Fibroblast of villous mesenchyme (primary cell): ENCODE measurements at regions not wholly inside any gene's neighbourhood (a gene's known extent, or its start where the extent isn't known, plus 50 kb on each side); places are given as distances from the start of the nearest gene placed in this dataset.

Experiments
- DNase-seq: peaks from one replicate; pipeline ENCODE4 v3.0.0-alpha.2; 2010; ENCODE audit warnings: low read depth
- H3K4me3 ChIP-seq: 2 replicates; pipeline ENCODE4 v1.5.1; 2011; ENCODE audit warnings: low read depth, mild to moderate bottlenecking, low read length
- TF ChIP-seq, protein P1 (sequence below): IDR thresholded peaks from 2 replicates; pipeline ENCODE4 v1.5.1; 2012; ENCODE audit warnings: low read depth, mild to moderate bottlenecking, low read length; ENCODE audit not compliant: insufficient read depth

DNA sequence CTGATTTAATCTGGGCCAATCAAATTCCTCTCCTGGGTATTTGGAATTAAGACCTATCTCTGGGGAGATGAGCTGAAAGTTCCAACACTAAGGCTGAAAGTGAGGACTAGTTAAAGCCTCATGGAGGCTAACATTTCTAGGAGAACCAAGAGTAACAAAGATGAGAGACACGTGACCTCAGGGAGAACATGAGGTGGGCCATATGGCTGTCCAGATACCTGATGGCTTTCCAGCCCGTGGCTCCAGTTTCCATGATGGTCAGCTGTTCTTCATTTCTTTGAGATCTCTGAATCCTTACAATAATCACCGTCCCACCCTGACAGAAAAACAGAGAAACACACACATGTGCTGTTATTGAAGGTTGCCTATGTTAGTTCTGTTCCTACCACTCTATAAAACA lies 66.1 kb downstream of the LEPR start:
- no peak overlapping the region for H3K4me3 ChIP-seq
- TF ChIP-seq, protein P1, sequence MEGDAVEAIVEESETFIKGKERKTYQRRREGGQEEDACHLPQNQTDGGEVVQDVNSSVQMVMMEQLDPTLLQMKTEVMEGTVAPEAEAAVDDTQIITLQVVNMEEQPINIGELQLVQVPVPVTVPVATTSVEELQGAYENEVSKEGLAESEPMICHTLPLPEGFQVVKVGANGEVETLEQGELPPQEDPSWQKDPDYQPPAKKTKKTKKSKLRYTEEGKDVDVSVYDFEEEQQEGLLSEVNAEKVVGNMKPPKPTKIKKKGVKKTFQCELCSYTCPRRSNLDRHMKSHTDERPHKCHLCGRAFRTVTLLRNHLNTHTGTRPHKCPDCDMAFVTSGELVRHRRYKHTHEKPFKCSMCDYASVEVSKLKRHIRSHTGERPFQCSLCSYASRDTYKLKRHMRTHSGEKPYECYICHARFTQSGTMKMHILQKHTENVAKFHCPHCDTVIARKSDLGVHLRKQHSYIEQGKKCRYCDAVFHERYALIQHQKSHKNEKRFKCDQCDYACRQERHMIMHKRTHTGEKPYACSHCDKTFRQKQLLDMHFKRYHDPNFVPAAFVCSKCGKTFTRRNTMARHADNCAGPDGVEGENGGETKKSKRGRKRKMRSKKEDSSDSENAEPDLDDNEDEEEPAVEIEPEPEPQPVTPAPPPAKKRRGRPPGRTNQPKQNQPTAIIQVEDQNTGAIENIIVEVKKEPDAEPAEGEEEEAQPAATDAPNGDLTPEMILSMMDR, result no peak
- no peak for DNase-seq

GRCh38 chr1:65489481-65489880 lies 69.0 kb downstream of the LEPR start:
- no peak for DNase-seq
- H3K4me3 ChIP-seq, result no peak overlapping the region
- TF ChIP-seq, protein P1, result no peak

DNA sequence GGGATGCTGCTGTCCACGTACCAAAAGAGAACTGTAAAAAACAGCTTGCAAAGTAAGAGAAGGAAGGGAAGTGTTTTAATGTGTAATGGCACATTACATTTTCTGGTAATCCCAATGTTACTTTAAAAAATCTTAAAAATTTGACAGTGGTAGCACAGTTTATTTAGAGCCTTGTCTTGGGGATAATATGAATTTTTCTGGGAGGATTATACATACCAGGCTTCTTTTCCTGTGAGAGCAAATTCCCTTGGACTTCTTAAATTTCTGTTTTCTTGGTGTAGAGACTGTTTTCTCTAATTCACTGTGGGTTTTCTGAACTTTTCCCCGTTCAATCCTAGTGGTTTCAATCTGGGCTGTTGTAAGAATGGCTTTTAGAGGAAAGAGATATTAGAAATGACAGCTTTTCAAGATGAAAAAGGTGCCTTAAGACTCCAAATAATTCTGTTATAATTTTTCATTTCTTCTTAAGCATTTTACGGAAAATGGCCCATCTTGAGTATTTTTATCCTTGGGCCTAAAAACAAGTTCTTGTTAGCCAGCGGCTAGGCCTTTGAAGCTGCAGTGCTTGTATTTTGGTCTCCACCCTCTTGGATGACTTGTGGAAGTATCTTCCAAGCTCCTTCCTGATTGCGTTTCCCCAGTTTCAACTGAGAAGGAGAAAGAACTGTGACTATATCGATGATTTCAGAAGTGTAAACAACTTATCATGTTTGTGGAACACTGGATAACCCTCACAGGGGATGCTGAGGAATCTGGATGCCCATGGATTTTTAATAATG lies 70.0 kb downstream of the LEPR start:
- TF ChIP-seq, protein P1, result no peak
- no peak for DNase-seq
- no peak overlapping the region for H3K4me3 ChIP-seq

- H3K4me3 ChIP-seq, result no peak overlapping the region
- TF ChIP-seq, protein P1, result no peak
- DNase-seq, result no peak
Observed at GRCh38 chr1:65491472-65491871, 71.0 kb downstream of the LEPR start.

GRCh38 chr1:65493802-65494201 lies 73.3 kb downstream of the LEPR start:
- no peak overlapping the region for H3K4me3 ChIP-seq
- peak; percentile 77 for DNase-seq
- TF ChIP-seq, protein P1, result no peak

DNA sequence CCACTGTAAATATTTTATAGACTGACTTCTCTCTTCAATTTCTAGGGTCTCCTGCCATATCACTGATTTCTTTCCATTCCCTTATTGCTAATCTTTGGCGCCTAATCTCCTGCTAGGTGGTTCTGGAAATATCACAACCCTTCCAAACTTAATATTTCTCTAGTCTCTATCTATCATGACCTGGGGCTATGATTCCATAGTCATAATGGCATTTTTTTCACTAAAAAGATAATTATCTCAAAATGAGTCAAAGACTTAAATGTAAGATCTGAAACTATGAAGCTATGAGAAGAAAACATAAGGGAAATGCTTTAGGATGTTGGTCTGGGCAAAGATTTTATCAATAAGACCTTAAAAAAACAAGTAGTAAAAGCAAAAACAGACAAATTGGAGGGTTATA lies 74.2 kb downstream of the LEPR start:
- no peak overlapping the region for H3K4me3 ChIP-seq
- TF ChIP-seq, protein P1, result no peak
- DNase-seq, result no peak

GRCh38 chr1:65495137-65495536 lies 74.7 kb downstream of the LEPR start:
- TF ChIP-seq, protein P1, result no peak
- peak; percentile 58 for DNase-seq
- no peak overlapping the region for H3K4me3 ChIP-seq
